ENCODE measurements at regions not wholly inside any gene's neighbourhood (a gene's known extent, or its start where the extent isn't known, plus 50 kb on each side); places are given as distances from the start of the nearest gene placed in this dataset.
A peak's percentile ranks its signal among the peaks of the same experiment; 100 is the strongest.

DNA sequence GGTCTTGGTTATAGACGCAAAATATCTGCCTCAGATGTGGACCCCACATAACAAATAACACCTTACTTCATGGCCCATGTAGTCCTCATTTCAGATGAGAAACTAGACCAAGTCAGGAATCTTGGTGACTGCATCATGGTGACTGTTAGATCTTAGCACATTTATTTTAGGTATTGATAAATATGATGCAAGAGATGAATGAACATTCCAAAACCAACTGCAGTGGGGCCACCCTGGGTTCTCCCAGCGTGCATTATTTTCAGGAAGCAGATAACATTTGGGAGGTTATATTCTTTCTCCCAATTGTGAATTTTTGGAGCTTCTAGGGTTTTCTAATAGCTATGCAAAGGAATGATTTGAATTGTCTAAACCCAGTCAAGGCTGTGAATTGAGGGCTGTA is 55.2 kb upstream of the PTGR2 start:
- H3K4me2 ChIP-seq: peak overlapping the region; percentile 58
- H3K9me3 ChIP-seq (ENCODE audit: insufficient read depth, low read depth): no peaks in the 10 kb centered on the region
- peaks cover 46% of the 10 kb centered on the region for H3K4me1 ChIP-seq (replicated peaks; ENCODE audit: insufficient read depth)
- no peaks in the 10 kb centered on the region for H3K9me2 ChIP-seq (ENCODE audit: insufficient read depth)
- H3K4me3 ChIP-seq: no peak overlapping the region
- POLR2A ChIA-PET (ENCODE audit: unreplicated experiment): interaction anchor here (0.5 to 0.7 kb wide), 7 partner anchors 10 to 294 kb away, joined by 3 to 15 read pairs (median 5); partner anchors contain the start of gene PTGR2
- CTCF ChIA-PET: interaction anchor here (0.5 to 1.7 kb wide), 5 partner anchors 11 to 56 kb away, joined by 3 to 11 read pairs (median 3); no protein-coding TSS in a partner anchor
- no peaks in the 10 kb centered on the region for H3K79me2 ChIP-seq (ENCODE audit: low read depth)
- H3K36me3 ChIP-seq (ENCODE audit: low read depth): no peaks in the 10 kb centered on the region
- H3F3A ChIP-seq (ENCODE audit: insufficient read depth, low read depth): peaks cover 28% of the 10 kb centered on the region; the same call in 1 of the 2 replicates
- intact Hi-C loops (cut with micrococcal nuclease; ENCODE audit: unreplicated experiment): loop anchor here (1.0 kb wide), 1 partner anchor 36 kb away; a partner anchor contains a TSS
- TF ChIP-seq, protein P1, sequence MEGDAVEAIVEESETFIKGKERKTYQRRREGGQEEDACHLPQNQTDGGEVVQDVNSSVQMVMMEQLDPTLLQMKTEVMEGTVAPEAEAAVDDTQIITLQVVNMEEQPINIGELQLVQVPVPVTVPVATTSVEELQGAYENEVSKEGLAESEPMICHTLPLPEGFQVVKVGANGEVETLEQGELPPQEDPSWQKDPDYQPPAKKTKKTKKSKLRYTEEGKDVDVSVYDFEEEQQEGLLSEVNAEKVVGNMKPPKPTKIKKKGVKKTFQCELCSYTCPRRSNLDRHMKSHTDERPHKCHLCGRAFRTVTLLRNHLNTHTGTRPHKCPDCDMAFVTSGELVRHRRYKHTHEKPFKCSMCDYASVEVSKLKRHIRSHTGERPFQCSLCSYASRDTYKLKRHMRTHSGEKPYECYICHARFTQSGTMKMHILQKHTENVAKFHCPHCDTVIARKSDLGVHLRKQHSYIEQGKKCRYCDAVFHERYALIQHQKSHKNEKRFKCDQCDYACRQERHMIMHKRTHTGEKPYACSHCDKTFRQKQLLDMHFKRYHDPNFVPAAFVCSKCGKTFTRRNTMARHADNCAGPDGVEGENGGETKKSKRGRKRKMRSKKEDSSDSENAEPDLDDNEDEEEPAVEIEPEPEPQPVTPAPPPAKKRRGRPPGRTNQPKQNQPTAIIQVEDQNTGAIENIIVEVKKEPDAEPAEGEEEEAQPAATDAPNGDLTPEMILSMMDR (conservative IDR thresholded peaks at IDR 0.05): no peak
- TF ChIP-seq EZH2 (IDR thresholded peaks at IDR 0.05; ENCODE audit: low read depth): no peak
- peak overlapping the region; percentile 88 for H3K27ac ChIP-seq
- no peaks in the 10 kb centered on the region for H4K20me1 ChIP-seq (ENCODE audit: insufficient read depth)
- DNase-seq: no peak
- no peaks in the 10 kb centered on the region for H3K27me3 ChIP-seq (ENCODE audit: insufficient read depth, low read depth)
- H2AFZ ChIP-seq: no peak overlapping the region
- BruUV-seq (replicated peaks): TSS peak; percentile 52

DNA sequence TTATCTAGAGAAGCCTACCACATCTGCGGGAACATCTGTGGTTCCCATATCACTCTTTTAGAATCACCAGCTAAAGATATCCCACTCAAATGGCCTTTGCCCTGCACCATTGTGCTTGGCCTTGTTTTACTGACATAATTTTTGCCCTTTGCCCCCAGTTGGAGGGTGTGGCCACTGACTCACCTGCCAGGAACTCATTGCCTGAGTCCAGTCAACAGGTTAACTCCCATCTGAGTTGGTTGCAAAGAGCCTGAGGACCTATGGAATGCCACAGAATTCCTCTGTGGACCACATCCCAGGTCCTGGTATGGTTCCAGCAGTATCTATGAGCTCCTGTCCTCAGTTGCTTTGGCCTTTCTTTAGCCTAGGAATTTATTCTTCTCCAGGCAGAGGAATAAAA is 55.7 kb upstream of the PTGR2 start:
- Histone ChIP-seq H3K4me1 (replicated peaks; ENCODE audit: insufficient read depth) (peaks cover 46% of the 10 kb centered on the region), H2AFZ (no peak overlapping the region), H3K27me3 (ENCODE audit: insufficient read depth, low read depth) (no peaks in the 10 kb centered on the region), H4K20me1 (ENCODE audit: insufficient read depth) (no peaks in the 10 kb centered on the region), H3K27ac (peak overlapping the region; percentile 88), H3K4me2 (peak overlapping the region; percentile 58), H3K4me3 (no peak overlapping the region), H3K36me3 (ENCODE audit: low read depth) (no peaks in the 10 kb centered on the region), H3F3A (ENCODE audit: insufficient read depth, low read depth) (peaks cover 28% of the 10 kb centered on the region; the same call in 1 of the 2 replicates), H3K9me2 (ENCODE audit: insufficient read depth) (no peaks in the 10 kb centered on the region), H3K9me3 (ENCODE audit: insufficient read depth, low read depth) (no peaks in the 10 kb centered on the region), H3K79me2 (ENCODE audit: low read depth) (no peaks in the 10 kb centered on the region)
- intact Hi-C loops (cut with micrococcal nuclease; ENCODE audit: unreplicated experiment): loop anchor here (1.0 kb wide), 1 partner anchor 36 kb away; a partner anchor contains a TSS
- ChIA-PET CTCF (interaction anchor here (0.6 to 1.7 kb wide), 2 partner anchors 36 to 55 kb away, joined by 3 to 4 read pairs; no protein-coding TSS in a partner anchor), POLR2A (ENCODE audit: unreplicated experiment) (interaction anchor here (0.5 to 0.7 kb wide), 8 partner anchors 9 to 750 kb away, joined by 3 to 14 read pairs (median 4); no protein-coding TSS in a partner anchor)
- TF ChIP-seq EZH2 (IDR thresholded peaks at IDR 0.05; ENCODE audit: low read depth): no peak
- TF ChIP-seq, protein P1 (conservative IDR thresholded peaks at IDR 0.05): no peak
- DNase-seq: peak; percentile 90 to 94
- no TSS peak for BruUV-seq (replicated peaks)

- peaks cover 28% of the 10 kb centered on the region; the same call in 1 of the 2 replicates for H3F3A ChIP-seq (ENCODE audit: insufficient read depth, low read depth)
- peak overlapping the region; percentile 88 for H3K27ac ChIP-seq
- intact Hi-C loops (cut with micrococcal nuclease; ENCODE audit: unreplicated experiment): no loop called here
- H2AFZ ChIP-seq: no peak overlapping the region
- H4K20me1 ChIP-seq (ENCODE audit: insufficient read depth): no peaks in the 10 kb centered on the region
- H3K9me2 ChIP-seq (ENCODE audit: insufficient read depth): no peaks in the 10 kb centered on the region
- peaks cover 46% of the 10 kb centered on the region for H3K4me1 ChIP-seq (replicated peaks; ENCODE audit: insufficient read depth)
- TF ChIP-seq, protein P1 (conservative IDR thresholded peaks at IDR 0.05): no peak
- no peak for TF ChIP-seq EZH2 (IDR thresholded peaks at IDR 0.05; ENCODE audit: low read depth)
- ChIA-PET CTCF (interaction anchor here (1.7 kb wide), 1 partner anchor 55 kb away, joined by 4 read pairs; no protein-coding TSS in a partner anchor), POLR2A (ENCODE audit: unreplicated experiment) (interaction anchor here (0.5 to 0.7 kb wide), 4 partner anchors 17 to 750 kb away, joined by 3 to 10 read pairs (median 4); no protein-coding TSS in a partner anchor)
- BruUV-seq (replicated peaks): no TSS peak
- H3K79me2 ChIP-seq (ENCODE audit: low read depth): no peaks in the 10 kb centered on the region
- no peaks in the 10 kb centered on the region for H3K9me3 ChIP-seq (ENCODE audit: insufficient read depth, low read depth)
- H3K4me2 ChIP-seq: peak overlapping the region; percentile 56
- no peaks in the 10 kb centered on the region for H3K36me3 ChIP-seq (ENCODE audit: low read depth)
- no peak for DNase-seq
- no peak overlapping the region for H3K4me3 ChIP-seq
- H3K27me3 ChIP-seq (ENCODE audit: insufficient read depth, low read depth): no peaks in the 10 kb centered on the region
These were observed 56.2 kb upstream of the PTGR2 start for GRCh38 chr14:73795466-73795865.

Data from PC-9 (cell line).